ENCODE measurements at regions not wholly inside any gene's neighbourhood (a gene's known extent, or its start where the extent isn't known, plus 50 kb on each side); places are given as distances from the start of the nearest gene placed in this dataset.

DNA sequence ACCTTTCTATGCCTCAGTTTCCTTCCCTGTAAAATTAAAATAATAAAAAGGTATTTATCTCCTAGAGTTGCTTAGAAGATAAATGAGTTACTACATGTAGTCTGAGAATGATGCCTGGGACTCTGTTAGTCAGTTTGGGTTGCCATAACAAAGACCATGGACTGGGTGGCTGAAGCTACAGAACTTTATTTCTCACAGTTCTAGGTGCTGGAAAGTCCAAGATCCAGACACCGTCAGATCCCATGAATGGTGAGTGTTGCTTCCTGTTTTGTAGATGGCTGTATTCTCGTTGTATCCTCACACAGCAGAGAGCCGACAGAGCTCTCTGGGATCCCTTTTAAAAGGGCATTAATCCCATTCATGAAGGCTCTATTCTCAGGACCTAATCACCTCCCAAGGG is 64.0 kb upstream of the LTA4H start:
- Histone ChIP-seq H3K27me3 (ENCODE audit: control insufficient read depth, insufficient read depth, low read length) (no peaks in the 10 kb centered on the region), H3K4me3 (ENCODE audit: low read depth, low read length) (no peak overlapping the region), H3K36me3 (ENCODE audit: control insufficient read depth, insufficient read depth, low read length) (no peaks in the 10 kb centered on the region)
- ChIA-PET POLR2A (no interaction called here), CTCF (interaction anchor here (0.9 kb wide), 1 partner anchor 22 kb away, joined by 3 read pairs; no protein-coding TSS in a partner anchor)
- no peak for DNase-seq (ENCODE audit: low read depth)
- no peak for TF ChIP-seq CTCF (IDR thresholded peaks at IDR 0.05; ENCODE audit: insufficient read depth, low read depth, low read length)

DNA sequence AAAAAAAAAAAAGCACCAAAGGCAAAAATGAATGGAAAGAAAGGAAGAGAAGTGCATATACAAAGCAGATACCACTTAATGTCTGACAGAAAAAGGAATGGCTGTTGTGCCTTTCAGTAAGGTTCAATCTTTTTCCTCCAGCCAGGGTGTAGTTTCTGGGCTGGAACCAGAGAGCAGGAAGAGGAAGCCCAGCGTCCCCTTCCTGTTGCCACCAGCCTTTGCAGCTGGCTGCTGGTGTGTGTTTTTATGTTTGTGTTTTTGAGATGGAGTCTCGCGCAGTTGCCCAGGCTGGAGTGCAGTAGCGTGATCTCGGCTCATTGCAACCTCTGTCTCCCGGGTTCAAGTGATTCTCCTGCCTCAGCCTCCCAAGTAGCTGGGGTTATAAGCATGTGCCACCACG is 64.6 kb upstream of the LTA4H start:
- ChIA-PET CTCF (interaction anchor here (0.9 kb wide), 1 partner anchor 21 kb away, joined by 3 read pairs; no protein-coding TSS in a partner anchor), POLR2A (no interaction called here)
- TF ChIP-seq CTCF (IDR thresholded peaks at IDR 0.05; ENCODE audit: insufficient read depth, low read depth, low read length), result no peak

DNA sequence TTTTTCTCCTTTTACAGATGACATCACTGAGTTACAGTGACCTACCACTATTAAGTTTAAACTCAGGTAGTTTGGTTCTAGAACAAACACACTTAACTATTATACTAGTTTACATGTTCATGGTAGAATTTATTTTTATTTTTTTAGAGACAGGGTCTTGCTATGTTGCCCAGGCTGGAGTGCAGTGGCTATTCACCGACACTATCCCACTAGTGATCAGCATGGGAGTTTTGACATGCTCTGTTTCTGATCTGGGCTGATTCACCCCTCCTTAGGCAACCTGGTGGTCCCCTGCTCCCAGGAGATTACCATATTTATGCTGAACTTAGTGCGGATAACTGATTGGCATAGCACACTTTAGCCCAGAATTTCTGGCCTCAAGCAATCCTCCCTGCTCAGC is 66.4 kb upstream of the LTA4H start:
- no peak for TF ChIP-seq CTCF (IDR thresholded peaks at IDR 0.05; ENCODE audit: insufficient read depth, low read depth, low read length)
- Histone ChIP-seq H3K4me3 (ENCODE audit: low read depth, low read length) (no peak overlapping the region), H3K27me3 (ENCODE audit: control insufficient read depth, insufficient read depth, low read length) (no peaks in the 10 kb centered on the region), H3K36me3 (ENCODE audit: control insufficient read depth, insufficient read depth, low read length) (no peaks in the 10 kb centered on the region)
- CTCF ChIA-PET, result interaction anchor here (0.7 to 0.8 kb wide), 2 partner anchors 14 to 29 kb away, joined by 3 to 4 read pairs; no protein-coding TSS in a partner anchor
- POLR2A ChIA-PET, result no interaction called here
- DNase-seq (ENCODE audit: low read depth), result no peak

More for the DNA sequence above, 64.6 kb upstream of the LTA4H start:
- Histone ChIP-seq H3K4me3 (ENCODE audit: low read depth, low read length) (no peak overlapping the region), H3K36me3 (ENCODE audit: control insufficient read depth, insufficient read depth, low read length) (no peaks in the 10 kb centered on the region), H3K27me3 (ENCODE audit: control insufficient read depth, insufficient read depth, low read length) (no peaks in the 10 kb centered on the region)
- DNase-seq (ENCODE audit: low read depth), result no peak

DNA sequence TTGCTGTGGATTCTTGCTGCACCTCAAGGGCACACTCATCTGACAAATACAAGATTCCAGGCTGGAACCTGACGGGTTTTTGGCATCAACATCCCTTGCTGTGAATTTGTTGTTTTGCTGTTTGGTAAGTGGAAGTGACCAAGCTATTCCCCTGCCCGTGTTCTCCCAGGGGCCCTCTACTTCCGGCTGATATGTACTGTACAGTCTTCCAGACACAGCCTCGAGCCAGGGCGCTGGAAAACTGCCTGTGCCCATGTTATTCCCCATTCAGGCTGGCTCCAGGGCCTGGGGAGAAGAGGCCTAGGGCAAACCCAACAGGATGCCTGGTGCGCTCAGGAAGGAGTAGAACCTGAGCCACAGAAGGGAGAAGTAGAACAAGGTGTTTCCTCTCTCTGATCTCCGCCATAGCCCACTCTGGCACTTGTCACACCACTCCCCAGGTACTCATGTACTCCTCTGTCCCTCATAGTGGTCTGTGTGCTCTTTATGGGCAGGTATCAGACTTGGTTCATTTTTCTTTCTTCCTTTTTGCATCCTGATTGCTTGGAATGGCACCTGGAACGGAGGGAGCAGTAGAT is 67.8 kb upstream of the LTA4H start:
- Histone ChIP-seq H3K27me3 (ENCODE audit: control insufficient read depth, insufficient read depth, low read length) (no peaks in the 10 kb centered on the region), H3K36me3 (ENCODE audit: control insufficient read depth, insufficient read depth, low read length) (no peaks in the 10 kb centered on the region), H3K4me3 (ENCODE audit: low read depth, low read length) (no peak overlapping the region)
- no peak for DNase-seq (ENCODE audit: low read depth)
- no peak for TF ChIP-seq CTCF (IDR thresholded peaks at IDR 0.05; ENCODE audit: insufficient read depth, low read depth, low read length)
- CTCF ChIA-PET, result interaction anchor here (1.2 kb wide), 1 partner anchor 13 kb away, joined by 4 read pairs; no protein-coding TSS in a partner anchor
- POLR2A ChIA-PET, result no interaction called here

DNA sequence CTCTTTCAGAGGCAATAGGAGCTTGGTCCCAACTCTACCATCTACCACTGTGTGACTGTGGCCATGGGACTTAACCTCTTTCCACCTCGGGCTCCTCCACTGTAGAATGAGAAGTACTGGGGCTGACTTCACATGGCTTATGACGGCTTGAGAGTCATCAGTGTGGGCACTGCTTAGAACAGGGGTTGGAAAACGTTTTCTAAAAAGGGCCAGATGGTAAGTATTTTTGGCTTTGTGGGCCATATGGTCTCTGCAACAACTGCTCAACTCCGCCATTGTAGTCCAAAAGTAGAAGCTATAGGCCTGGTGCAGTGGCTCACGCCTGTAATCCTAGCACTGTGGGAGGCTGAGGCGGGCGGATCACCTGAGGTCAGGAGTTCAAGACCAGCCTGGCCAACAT is 69.2 kb upstream of the LTA4H start:
- DNase-seq (ENCODE audit: low read depth), result no peak
- POLR2A ChIA-PET, result no interaction called here
- no peaks in the 10 kb centered on the region for H3K27me3 ChIP-seq (ENCODE audit: control insufficient read depth, insufficient read depth, low read length)
- no peaks in the 10 kb centered on the region for H3K36me3 ChIP-seq (ENCODE audit: control insufficient read depth, insufficient read depth, low read length)
- no peak for TF ChIP-seq CTCF (IDR thresholded peaks at IDR 0.05; ENCODE audit: insufficient read depth, low read depth, low read length)
- no peak overlapping the region for H3K4me3 ChIP-seq (ENCODE audit: low read depth, low read length)
- CTCF ChIA-PET, result interaction anchor here (1.3 kb wide), 1 partner anchor 9 kb away, joined by 3 read pairs; no protein-coding TSS in a partner anchor
